ENCODE measurements at regions not wholly inside any gene's neighbourhood (a gene's known extent, or its start where the extent isn't known, plus 50 kb on each side); places are given as distances from the start of the nearest gene placed in this dataset.

DNA sequence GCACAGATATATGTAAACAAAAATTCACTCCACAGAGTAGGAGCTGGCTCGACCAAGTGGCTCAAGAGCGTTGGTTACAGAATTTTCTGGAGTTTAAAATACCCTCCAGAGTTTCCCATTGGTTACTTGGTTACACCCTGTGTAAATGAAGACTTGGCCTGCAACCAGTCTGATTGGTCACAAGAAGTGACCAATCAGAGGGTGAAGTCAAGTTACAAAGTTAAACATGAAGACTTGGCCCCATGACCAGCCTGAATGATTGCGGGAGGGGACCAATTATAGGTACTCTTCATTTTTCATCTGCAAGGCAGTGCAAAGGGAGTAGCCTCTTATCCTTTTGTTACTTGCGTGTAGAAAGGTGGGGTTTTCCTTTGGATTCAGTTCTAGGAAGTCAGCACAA lies 121.3 kb upstream of the SALL1 start:
- DNase-seq (ENCODE audit: low read depth): no peak
- no peak overlapping the region for H3K4me3 ChIP-seq (ENCODE audit: control insufficient read depth, low read depth, low read length)
- TF ChIP-seq, protein P1, sequence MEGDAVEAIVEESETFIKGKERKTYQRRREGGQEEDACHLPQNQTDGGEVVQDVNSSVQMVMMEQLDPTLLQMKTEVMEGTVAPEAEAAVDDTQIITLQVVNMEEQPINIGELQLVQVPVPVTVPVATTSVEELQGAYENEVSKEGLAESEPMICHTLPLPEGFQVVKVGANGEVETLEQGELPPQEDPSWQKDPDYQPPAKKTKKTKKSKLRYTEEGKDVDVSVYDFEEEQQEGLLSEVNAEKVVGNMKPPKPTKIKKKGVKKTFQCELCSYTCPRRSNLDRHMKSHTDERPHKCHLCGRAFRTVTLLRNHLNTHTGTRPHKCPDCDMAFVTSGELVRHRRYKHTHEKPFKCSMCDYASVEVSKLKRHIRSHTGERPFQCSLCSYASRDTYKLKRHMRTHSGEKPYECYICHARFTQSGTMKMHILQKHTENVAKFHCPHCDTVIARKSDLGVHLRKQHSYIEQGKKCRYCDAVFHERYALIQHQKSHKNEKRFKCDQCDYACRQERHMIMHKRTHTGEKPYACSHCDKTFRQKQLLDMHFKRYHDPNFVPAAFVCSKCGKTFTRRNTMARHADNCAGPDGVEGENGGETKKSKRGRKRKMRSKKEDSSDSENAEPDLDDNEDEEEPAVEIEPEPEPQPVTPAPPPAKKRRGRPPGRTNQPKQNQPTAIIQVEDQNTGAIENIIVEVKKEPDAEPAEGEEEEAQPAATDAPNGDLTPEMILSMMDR (conservative IDR thresholded peaks at IDR 0.05; ENCODE audit: control insufficient read depth, insufficient read depth, low read depth, low read length): no peak

GRCh38 chr16:51271156-51271701 lies 120.2 kb upstream of the SALL1 start:
- no peak overlapping the region for H3K4me3 ChIP-seq (ENCODE audit: control insufficient read depth, low read depth, low read length)
- TF ChIP-seq, protein P1 (conservative IDR thresholded peaks at IDR 0.05; ENCODE audit: control insufficient read depth, insufficient read depth, low read depth, low read length): no peak
- DNase-seq (ENCODE audit: low read depth): no peak

GRCh38 chr16:51268237-51268636 lies 117.2 kb upstream of the SALL1 start:
- TF ChIP-seq, protein P1 (conservative IDR thresholded peaks at IDR 0.05; ENCODE audit: control insufficient read depth, insufficient read depth, low read depth, low read length): no peak
- no peak overlapping the region for H3K4me3 ChIP-seq (ENCODE audit: control insufficient read depth, low read depth, low read length)
- no peak for DNase-seq (ENCODE audit: low read depth)

DNA sequence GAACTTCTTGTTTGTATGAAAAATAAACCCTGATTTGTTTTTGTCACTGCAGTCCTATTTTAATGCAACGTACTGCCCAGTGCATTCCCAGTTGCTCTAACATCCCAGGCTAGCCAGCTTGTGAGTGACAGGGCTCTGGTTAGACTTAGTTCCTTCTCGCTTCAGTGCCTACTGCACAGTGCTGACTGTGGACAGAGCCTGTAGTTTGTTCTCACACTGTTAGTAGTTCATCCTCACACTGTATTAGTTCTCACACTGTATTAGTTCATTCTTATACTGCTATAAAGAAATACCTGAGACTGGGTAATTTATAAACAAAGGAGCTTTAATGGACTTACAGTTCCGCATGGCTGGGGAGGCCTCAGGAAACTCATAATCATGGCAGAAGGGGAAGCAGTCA lies 116.6 kb upstream of the SALL1 start:
- no peak overlapping the region for H3K4me3 ChIP-seq (ENCODE audit: control insufficient read depth, low read depth, low read length)
- TF ChIP-seq, protein P1 (conservative IDR thresholded peaks at IDR 0.05; ENCODE audit: control insufficient read depth, insufficient read depth, low read depth, low read length): no peak
- DNase-seq (ENCODE audit: low read depth): no peak

DNA sequence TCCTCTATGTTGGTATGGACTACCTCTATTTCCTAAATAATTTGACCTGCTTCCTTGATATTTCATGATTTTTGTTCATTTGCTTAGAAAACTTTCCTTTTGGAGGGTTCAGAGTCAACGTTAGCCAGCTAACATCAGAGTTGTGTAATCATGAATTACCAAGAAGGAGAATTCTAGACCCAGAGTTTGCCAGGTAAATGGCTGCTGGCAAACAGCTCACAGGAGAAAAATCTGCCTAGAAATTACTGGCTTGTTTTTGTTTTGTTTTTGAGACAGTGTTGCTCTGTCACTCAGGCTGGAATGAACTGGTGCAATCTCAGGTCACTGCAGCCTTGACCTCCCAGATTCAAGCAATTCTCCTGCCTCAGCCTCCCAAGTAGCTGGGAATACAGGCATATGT lies 111.4 kb upstream of the SALL1 start:
- H3K4me3 ChIP-seq (ENCODE audit: control insufficient read depth, low read depth, low read length): no peak overlapping the region
- TF ChIP-seq, protein P1 (conservative IDR thresholded peaks at IDR 0.05; ENCODE audit: control insufficient read depth, insufficient read depth, low read depth, low read length): no peak

GRCh38 chr16:51261919-51262318 lies 110.8 kb upstream of the SALL1 start:
- TF ChIP-seq, protein P1 (conservative IDR thresholded peaks at IDR 0.05; ENCODE audit: control insufficient read depth, insufficient read depth, low read depth, low read length): no peak
- no peak for DNase-seq (ENCODE audit: low read depth)

More for the DNA sequence above, 111.4 kb upstream of the SALL1 start:
- DNase-seq (ENCODE audit: low read depth): no peak

More at GRCh38 chr16:51261919-51262318, 110.8 kb upstream of the SALL1 start:
- no peak overlapping the region for H3K4me3 ChIP-seq (ENCODE audit: control insufficient read depth, low read depth, low read length)
